CD4-positive, alpha-beta T cell treated with Interleukin-17A for 1 hour (primary cell): ENCODE measurements at regions not wholly inside any gene's neighbourhood (a gene's known extent, or its start where the extent isn't known, plus 50 kb on each side); places are given as distances from the start of the nearest gene placed in this dataset.
"Not testable (repeated sequence)": the region's sequence is repeated elsewhere in the genome, so short reads cannot be mapped to it uniquely, and the experiment has no call there.

Experiments used
- DNase-seq: peaks from one replicate; pipeline ENCODE4 v3.0.0-alpha.2; 2020

- DNase-seq: no peak
Measured at GRCh38 chr11:71150859-71151258, 101.5 kb downstream of the SHANK2 start.

GRCh38 chr11:71148716-71149115 is 103.7 kb downstream of the SHANK2 start:
- DNase-seq: no peak

GRCh38 chr11:71147331-71147730 is 105.0 kb downstream of the SHANK2 start:
- DNase-seq: no peak

GRCh38 chr11:71146846-71147245 is 105.5 kb downstream of the SHANK2 start:
- no peak for DNase-seq

GRCh38 chr11:71145988-71146824 is 106.2 kb downstream of the SHANK2 start:
- no peak for DNase-seq

- no peak for DNase-seq
Measured at GRCh38 chr11:71145368-71145767, 107.0 kb downstream of the SHANK2 start.

GRCh38 chr11:71144736-71145135 is 107.6 kb downstream of the SHANK2 start:
- no peak for DNase-seq

GRCh38 chr11:71144010-71144409 is 108.4 kb downstream of the SHANK2 start:
- DNase-seq: no peak

- no peak for DNase-seq
Measured at GRCh38 chr11:71140206-71140919, 112.0 kb downstream of the SHANK2 start.

- no peak for DNase-seq
Measured at GRCh38 chr11:71139516-71140205, 112.7 kb downstream of the SHANK2 start.

- DNase-seq: no peak
Measured at GRCh38 chr11:71138737-71139425, 113.5 kb downstream of the SHANK2 start.

- no peak for DNase-seq
Measured at GRCh38 chr11:71137376-71137775, 115.0 kb downstream of the SHANK2 start.

- DNase-seq: no peak
Measured at GRCh38 chr11:71136095-71136845, 116.1 kb downstream of the SHANK2 start.

GRCh38 chr11:71135112-71135511 is 117.3 kb downstream of the SHANK2 start:
- DNase-seq: no peak

GRCh38 chr11:71133946-71134345 is 118.4 kb downstream of the SHANK2 start:
- no peak for DNase-seq

GRCh38 chr11:71131861-71132260 is 120.5 kb downstream of the SHANK2 start:
- DNase-seq: no peak

GRCh38 chr11:71130106-71130505 is 122.3 kb downstream of the SHANK2 start:
- no peak for DNase-seq

GRCh38 chr11:71129624-71130023 is 122.8 kb downstream of the SHANK2 start:
- DNase-seq: no peak

- no peak for DNase-seq
Measured at GRCh38 chr11:71127806-71128205, 124.6 kb downstream of the SHANK2 start.

GRCh38 chr11:71126401-71126800 is 126.0 kb downstream of the SHANK2 start:
- not testable (repeated sequence) for DNase-seq

GRCh38 chr11:71125150-71125549 is 127.2 kb downstream of the SHANK2 start:
- DNase-seq: no peak

- DNase-seq: no peak
Measured at GRCh38 chr11:71124127-71124526, 128.2 kb downstream of the SHANK2 start.
